Liver (tissue), 3 donors: ENCODE measurements at regions not wholly inside any gene's neighbourhood (a gene's known extent, or its start where the extent isn't known, plus 50 kb on each side); places are given as distances from the start of the nearest gene placed in this dataset.

ENCODE experiments used
- CTCF ChIP-seq: fragments of 150-350 bp; IDR thresholded peaks from 2 replicates; pipeline ENCODE4 v1.5.1; 2017; ENCODE audit warnings: improper control_type of control experiment, low read depth, low read length; ENCODE audit not compliant: missing input control
- EGR1 ChIP-seq, 2 donors: IDR thresholded peaks; 2 replicates each; pipeline ENCODE4 v1.6.1; 2016 to 2018; ENCODE audit warnings: antibody characterized with exemption in 2 of 2, low read depth in 2 of 2
- JUND ChIP-seq, 2 donors: IDR thresholded peaks; 2 replicates each; pipeline ENCODE4 v1.6.1; 2016; ENCODE audit warnings: antibody characterized with exemption in 2 of 2
- REST ChIP-seq: IDR thresholded peaks from 2 replicates; pipeline ENCODE4 v1.6.1; 2016; ENCODE audit warnings: antibody characterized with exemption, mild to moderate bottlenecking
- SP1 ChIP-seq: IDR thresholded peaks from 2 replicates; pipeline ENCODE4 v1.6.1; 2018; ENCODE audit warnings: antibody characterized with exemption, mild to moderate bottlenecking
- TAF1 ChIP-seq: conservative IDR thresholded peaks from 2 replicates; pipeline ENCODE4 v1.6.1; 2016; ENCODE audit warnings: antibody characterized with exemption, mild to moderate bottlenecking
- YY1 ChIP-seq: IDR thresholded peaks from 2 replicates; pipeline ENCODE4 v1.6.1; 2016; ENCODE audit warnings: antibody characterized with exemption, mild to moderate bottlenecking
- donor health status: healthy.
- donor health status: healthy.

- TF ChIP-seq CTCF (no peak), SP1 (no peak), JUND (IDR thresholded peaks at IDR 0.05) (no peak), REST (no peak), TAF1 (no peak), YY1 (no peak), EGR1 (IDR thresholded peaks at IDR 0.05; ENCODE audit: low read depth in 2 of 2) (no peak)
These were observed 63.9 kb upstream of the TMEM18 start for GRCh38 chr2:741195-741496.
